AG04450 (cell line): ENCODE measurements at regions not wholly inside any gene's neighbourhood (a gene's known extent, or its start where the extent isn't known, plus 50 kb on each side); places are given as distances from the start of the nearest gene placed in this dataset.

Experiments used
- CTCF ChIA-PET: fragments of 300-600, 350-600 bp; formaldehyde crosslinking; extraction: SDS; loops from one replicate; lab custom pipeline; 2022; ENCODE audit warnings: antibody characterized with exemption, inconsistent platforms; lab: Charles Lee
- POLR2A ChIA-PET: fragments of 350-600 bp; formaldehyde crosslinking; extraction: SDS; loops from one replicate; lab custom pipeline; 2021; ENCODE audit warnings: antibody characterized with exemption, inconsistent platforms; lab: Yijun Ruan, JAX
- DNase-seq: peaks from one replicate; pipeline ENCODE4 v3.0.0-alpha.2; 2011; ENCODE audit warnings: low read depth, low spot score
- H3K27ac ChIP-seq: one replicate; pipeline ENCODE4 v1.5.1; 2012; ENCODE audit warnings: low read depth, low read length, control low read depth
- H3K27me3 ChIP-seq: one replicate; pipeline ENCODE4 v1.6.0; 2012; ENCODE audit warnings: low read length; ENCODE audit not compliant: control insufficient read depth, insufficient read depth
- H3K4me3 ChIP-seq: 2 replicates; pipeline ENCODE4 v1.5.1; 2011; ENCODE audit warnings: mild to moderate bottlenecking, low read depth, low read length, control low read depth
- H3K9me3 ChIP-seq: 2 replicates; pipeline ENCODE4 v1.5.1; 2012; ENCODE audit warnings: low read length; ENCODE audit not compliant: control insufficient read depth, insufficient read depth
- TF ChIP-seq, protein P1 (sequence below): IDR thresholded peaks from 2 replicates; pipeline ENCODE4 v1.5.1; 2011; ENCODE audit warnings: low read depth, low read length, control low read depth, inconsistent platforms

DNA sequence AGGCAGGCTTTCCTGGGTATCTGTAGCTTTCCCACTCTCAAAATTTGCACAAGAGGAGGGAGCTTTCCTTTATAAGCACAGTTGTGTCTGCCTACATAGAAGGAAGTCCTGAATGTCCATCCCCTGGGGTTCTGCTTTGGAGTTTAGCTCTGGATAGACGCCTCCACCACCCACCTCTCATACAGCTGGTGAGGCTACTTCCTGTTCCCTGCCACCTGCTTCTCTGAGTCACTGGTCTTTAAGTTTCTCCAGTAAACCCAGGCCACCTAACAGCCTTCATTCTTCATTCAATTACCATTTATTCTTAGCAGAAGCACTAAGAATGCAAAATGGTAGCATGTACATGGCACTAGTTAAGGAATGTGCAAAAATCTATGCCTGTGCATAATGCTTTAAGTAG is 407.8 kb downstream of the CDH2 start:
- TF ChIP-seq, protein P1, sequence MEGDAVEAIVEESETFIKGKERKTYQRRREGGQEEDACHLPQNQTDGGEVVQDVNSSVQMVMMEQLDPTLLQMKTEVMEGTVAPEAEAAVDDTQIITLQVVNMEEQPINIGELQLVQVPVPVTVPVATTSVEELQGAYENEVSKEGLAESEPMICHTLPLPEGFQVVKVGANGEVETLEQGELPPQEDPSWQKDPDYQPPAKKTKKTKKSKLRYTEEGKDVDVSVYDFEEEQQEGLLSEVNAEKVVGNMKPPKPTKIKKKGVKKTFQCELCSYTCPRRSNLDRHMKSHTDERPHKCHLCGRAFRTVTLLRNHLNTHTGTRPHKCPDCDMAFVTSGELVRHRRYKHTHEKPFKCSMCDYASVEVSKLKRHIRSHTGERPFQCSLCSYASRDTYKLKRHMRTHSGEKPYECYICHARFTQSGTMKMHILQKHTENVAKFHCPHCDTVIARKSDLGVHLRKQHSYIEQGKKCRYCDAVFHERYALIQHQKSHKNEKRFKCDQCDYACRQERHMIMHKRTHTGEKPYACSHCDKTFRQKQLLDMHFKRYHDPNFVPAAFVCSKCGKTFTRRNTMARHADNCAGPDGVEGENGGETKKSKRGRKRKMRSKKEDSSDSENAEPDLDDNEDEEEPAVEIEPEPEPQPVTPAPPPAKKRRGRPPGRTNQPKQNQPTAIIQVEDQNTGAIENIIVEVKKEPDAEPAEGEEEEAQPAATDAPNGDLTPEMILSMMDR: no peak
- CTCF ChIA-PET: no interaction called here
- H3K27ac ChIP-seq: no peak overlapping the region
- POLR2A ChIA-PET: no interaction called here
- no peaks in the 10 kb centered on the region for H3K27me3 ChIP-seq
- no peak for DNase-seq
- H3K9me3 ChIP-seq: no peaks in the 10 kb centered on the region
- no peak overlapping the region for H3K4me3 ChIP-seq

DNA sequence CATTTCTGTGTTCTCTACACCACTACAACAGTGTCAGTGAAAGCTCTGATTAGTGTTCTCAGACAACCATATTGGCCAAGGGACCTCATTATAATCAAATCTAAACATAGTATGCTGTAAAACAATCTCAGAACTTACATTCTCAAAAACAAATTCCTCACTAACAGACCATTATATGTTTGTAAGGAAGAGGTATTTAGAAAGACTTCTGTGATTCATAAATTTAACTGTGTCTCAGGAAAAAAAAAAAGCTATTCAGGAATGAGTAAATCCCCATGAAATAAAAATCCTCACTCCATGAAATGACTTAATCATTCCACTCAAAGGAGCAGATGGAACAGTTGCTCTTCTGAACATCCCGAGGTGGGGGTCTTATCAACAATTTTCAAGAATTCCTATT is 413.0 kb downstream of the CDH2 start:
- Histone ChIP-seq H3K27me3 (no peaks in the 10 kb centered on the region), H3K9me3 (no peaks in the 10 kb centered on the region), H3K4me3 (no peak overlapping the region), H3K27ac (no peak overlapping the region)
- no peak for DNase-seq
- TF ChIP-seq, protein P1: no peak
- CTCF ChIA-PET: no interaction called here
- POLR2A ChIA-PET: no interaction called here

DNA sequence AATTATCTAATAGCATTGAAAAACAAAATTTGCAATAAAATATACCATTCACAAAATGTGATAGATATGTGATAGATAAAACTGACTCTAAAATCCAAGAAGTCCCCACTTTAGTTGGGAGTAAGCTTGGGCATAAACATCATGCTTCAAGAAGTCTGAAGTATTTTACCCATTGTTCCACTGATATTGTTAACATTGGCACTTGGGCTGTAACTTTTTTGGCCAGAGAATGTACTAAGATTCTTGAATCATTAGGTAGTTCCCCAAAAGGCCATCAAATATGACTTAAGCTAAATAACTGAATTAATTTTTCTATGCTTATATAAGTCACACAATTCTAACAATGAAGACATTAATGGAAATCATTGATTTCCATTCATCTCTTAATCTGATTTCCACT is 413.6 kb downstream of the CDH2 start:
- Histone ChIP-seq H3K9me3 (no peaks in the 10 kb centered on the region), H3K4me3 (no peak overlapping the region), H3K27ac (no peak overlapping the region), H3K27me3 (no peaks in the 10 kb centered on the region)
- POLR2A ChIA-PET: no interaction called here
- no peak for DNase-seq
- TF ChIP-seq, protein P1: no peak
- CTCF ChIA-PET: no interaction called here

DNA sequence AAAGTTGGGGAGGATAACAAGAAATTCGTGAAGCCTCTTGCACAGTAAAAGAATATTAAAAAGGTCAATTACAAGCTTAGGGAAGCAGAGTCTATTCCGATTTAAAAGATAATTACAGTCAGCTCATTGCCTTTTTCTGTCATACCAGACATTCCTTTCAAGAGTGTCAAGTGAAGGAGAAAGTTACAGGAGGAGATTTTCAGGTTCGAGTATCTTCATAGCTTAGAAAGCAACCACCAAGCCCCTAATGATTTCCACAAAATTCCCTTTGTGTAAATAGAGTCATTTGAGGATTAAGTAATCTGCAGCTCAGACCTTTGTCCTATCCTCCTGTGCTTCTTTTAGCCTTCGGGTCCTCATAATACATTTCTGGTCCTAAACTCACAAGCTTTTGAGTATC is 414.9 kb downstream of the CDH2 start:
- DNase-seq: no peak
- POLR2A ChIA-PET: no interaction called here
- H3K27me3 ChIP-seq: no peaks in the 10 kb centered on the region
- no peaks in the 10 kb centered on the region for H3K9me3 ChIP-seq
- H3K27ac ChIP-seq: no peak overlapping the region
- H3K4me3 ChIP-seq: no peak overlapping the region
- TF ChIP-seq, protein P1: no peak
- CTCF ChIA-PET: interaction anchor here (1.0 kb wide), 1 partner anchor 17 kb away, joined by 3 read pairs; no protein-coding TSS in a partner anchor

DNA sequence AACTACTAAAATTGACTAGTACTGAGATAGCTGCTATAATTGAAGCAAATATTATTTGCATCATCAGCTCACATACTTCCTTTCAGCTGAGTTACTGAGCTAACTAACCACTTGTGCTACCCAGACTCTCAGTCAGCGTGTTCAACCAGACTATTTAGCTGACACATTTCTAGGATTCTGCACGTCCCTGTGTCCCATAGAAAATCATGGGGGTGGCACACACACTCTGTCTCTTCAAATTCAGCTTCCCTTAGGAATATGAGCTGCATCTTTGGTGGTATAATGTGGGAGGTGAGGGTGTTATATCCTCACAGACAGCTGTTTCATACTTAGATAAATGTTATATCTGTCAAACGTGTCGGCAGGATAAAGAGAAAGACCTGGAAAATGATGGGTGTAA is 424.0 kb downstream of the CDH2 start:
- POLR2A ChIA-PET: no interaction called here
- Histone ChIP-seq H3K9me3 (no peaks in the 10 kb centered on the region), H3K27ac (no peak overlapping the region), H3K4me3 (no peak overlapping the region), H3K27me3 (no peaks in the 10 kb centered on the region)
- DNase-seq: no peak
- TF ChIP-seq, protein P1: no peak
- CTCF ChIA-PET: no interaction called here
